ENCODE measurements at regions not wholly inside any gene's neighbourhood (a gene's known extent, or its start where the extent isn't known, plus 50 kb on each side); places are given as distances from the start of the nearest gene placed in this dataset.
"Not testable (repeated sequence)": the region's sequence is repeated elsewhere in the genome, so short reads cannot be mapped to it uniquely, and the experiment has no call there.

GRCh38 chr5:84437673-84438315, 53.1 kb upstream of the EDIL3 start:
- peak; percentile 33 for DNase-seq (ENCODE audit: low read depth)

GRCh38 chr5:84436866-84437265, 52.2 kb upstream of the EDIL3 start:
- H3K4me3 ChIP-seq (ENCODE audit: low read depth, low read length) = no peak overlapping the region
- TF ChIP-seq, protein P1, sequence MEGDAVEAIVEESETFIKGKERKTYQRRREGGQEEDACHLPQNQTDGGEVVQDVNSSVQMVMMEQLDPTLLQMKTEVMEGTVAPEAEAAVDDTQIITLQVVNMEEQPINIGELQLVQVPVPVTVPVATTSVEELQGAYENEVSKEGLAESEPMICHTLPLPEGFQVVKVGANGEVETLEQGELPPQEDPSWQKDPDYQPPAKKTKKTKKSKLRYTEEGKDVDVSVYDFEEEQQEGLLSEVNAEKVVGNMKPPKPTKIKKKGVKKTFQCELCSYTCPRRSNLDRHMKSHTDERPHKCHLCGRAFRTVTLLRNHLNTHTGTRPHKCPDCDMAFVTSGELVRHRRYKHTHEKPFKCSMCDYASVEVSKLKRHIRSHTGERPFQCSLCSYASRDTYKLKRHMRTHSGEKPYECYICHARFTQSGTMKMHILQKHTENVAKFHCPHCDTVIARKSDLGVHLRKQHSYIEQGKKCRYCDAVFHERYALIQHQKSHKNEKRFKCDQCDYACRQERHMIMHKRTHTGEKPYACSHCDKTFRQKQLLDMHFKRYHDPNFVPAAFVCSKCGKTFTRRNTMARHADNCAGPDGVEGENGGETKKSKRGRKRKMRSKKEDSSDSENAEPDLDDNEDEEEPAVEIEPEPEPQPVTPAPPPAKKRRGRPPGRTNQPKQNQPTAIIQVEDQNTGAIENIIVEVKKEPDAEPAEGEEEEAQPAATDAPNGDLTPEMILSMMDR (IDR thresholded peaks at IDR 0.05; ENCODE audit: low read depth, low read length) = no peak
- TF ChIP-seq MYC (IDR thresholded peaks at IDR 0.05; ENCODE audit: low read depth, low read length) (no peak), POLR2A (IDR thresholded peaks at IDR 0.05; ENCODE audit: extremely low read depth, insufficient read length) (no peak)
- TF ChIP-seq, protein P2, sequence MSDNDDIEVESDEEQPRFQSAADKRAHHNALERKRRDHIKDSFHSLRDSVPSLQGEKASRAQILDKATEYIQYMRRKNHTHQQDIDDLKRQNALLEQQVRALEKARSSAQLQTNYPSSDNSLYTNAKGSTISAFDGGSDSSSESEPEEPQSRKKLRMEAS (IDR thresholded peaks at IDR 0.05; ENCODE audit: low read depth, low read length) = no peak
- no peak for DNase-seq (ENCODE audit: low read depth)

More at GRCh38 chr5:84437673-84438315, 53.1 kb upstream of the EDIL3 start:
- H3K4me3 ChIP-seq (ENCODE audit: low read depth, low read length) = no peak overlapping the region
- no peak for TF ChIP-seq MYC (IDR thresholded peaks at IDR 0.05; ENCODE audit: low read depth, low read length)
- TF ChIP-seq, protein P1 (IDR thresholded peaks at IDR 0.05; ENCODE audit: low read depth, low read length) = no peak
- no peak for TF ChIP-seq POLR2A (IDR thresholded peaks at IDR 0.05; ENCODE audit: extremely low read depth, insufficient read length)
- TF ChIP-seq, protein P2 (IDR thresholded peaks at IDR 0.05; ENCODE audit: low read depth, low read length) = no peak

- DNase-seq (ENCODE audit: low read depth); H3K4me3 ChIP-seq (ENCODE audit: low read depth, low read length): not testable (repeated sequence)
Measured at GRCh38 chr5:84435861-84436346, 51.2 kb upstream of the EDIL3 start.
